HL-60/S4 treated with phorbol 12-myristate 13-acetate at 8.2 ng/mL for 4 days and 3 days (cell line): ENCODE measurements at regions not wholly inside any gene's neighbourhood (a gene's known extent, or its start where the extent isn't known, plus 50 kb on each side); places are given as distances from the start of the nearest gene placed in this dataset.
"Not testable (repeated sequence)": the region's sequence is repeated elsewhere in the genome, so short reads cannot be mapped to it uniquely, and the experiment has no call there.

ENCODE experiments used
- in situ Hi-C: fragments of 300-500 bp; cut with MboI; formaldehyde crosslinking; loops from 2 replicates; pipeline ENCODE4 v1.15.0; 2022; ENCODE audit warnings: low sequenced_read_pairs

DNA sequence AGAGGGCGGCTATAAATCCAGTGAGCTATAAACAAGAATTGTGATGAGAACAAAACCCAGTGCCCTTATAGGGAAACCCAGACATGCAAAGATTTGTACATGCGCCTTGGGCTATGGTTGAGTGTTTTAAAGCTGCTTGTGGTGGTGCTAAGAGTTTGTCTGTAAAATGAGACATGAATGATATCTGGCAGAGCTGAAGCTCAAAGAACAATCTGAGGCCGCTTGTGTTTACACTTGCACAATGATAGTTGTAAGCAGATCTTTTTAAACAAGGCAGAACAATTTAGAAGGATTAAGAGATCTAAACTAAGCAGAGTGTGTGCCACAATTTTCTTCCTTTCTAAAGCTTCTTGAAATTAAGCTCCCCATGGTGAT is 80.4 kb upstream of the ADAMTS5 start:
- in situ Hi-C loops, result no loop called here

DNA sequence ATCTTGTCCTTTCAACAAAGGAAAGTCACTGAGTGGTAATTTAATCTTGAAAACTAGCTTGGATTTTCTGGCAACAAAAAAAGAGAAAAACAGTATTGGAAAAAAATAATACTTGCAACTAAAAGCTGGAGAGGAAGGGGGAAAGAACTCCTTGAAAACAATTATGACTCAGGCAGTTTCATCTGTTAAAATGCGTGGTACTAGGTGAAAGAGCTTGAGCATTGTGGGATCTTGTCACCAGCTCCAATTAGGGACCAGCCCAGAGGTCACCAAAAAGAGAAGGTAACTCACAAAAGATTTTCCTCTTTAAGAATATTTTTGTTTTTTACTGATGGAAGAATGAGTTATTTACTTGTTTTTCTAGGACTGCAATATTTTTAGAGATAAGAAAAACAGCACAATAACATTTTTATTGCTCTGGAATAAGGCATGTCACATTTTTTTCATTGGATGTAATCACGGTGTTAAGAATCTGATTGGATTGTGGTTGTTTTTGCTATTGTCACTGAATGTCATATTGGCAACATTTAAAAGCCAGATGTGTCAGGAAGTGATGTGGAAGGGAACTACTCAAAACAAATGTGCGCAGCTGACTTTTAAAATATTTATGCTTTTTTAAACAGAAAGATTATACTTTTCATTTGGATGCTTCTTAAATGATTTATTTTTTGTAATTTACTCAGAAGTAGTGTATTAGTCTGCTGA is 78.5 kb upstream of the ADAMTS5 start:
- in situ Hi-C loops, result no loop called here

DNA sequence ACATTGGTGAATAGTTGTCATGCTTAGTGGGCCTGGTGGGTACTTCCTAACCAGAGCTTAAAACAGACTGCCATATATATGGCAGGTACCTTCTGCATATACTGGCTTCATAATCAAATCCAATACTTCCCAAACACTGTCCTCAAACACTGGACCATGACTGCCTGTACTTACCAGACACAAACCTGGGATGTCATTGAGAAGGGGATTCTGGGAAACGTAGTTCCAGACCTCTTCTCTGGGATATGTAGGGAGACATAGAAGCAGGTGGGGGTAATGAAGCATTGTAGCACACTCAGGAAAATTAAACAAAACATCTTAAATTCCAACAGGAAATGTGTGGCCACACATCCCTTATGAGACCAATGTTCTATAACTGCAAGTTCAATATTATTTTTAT is 76.5 kb upstream of the ADAMTS5 start:
- in situ Hi-C loops, result no loop called here

DNA sequence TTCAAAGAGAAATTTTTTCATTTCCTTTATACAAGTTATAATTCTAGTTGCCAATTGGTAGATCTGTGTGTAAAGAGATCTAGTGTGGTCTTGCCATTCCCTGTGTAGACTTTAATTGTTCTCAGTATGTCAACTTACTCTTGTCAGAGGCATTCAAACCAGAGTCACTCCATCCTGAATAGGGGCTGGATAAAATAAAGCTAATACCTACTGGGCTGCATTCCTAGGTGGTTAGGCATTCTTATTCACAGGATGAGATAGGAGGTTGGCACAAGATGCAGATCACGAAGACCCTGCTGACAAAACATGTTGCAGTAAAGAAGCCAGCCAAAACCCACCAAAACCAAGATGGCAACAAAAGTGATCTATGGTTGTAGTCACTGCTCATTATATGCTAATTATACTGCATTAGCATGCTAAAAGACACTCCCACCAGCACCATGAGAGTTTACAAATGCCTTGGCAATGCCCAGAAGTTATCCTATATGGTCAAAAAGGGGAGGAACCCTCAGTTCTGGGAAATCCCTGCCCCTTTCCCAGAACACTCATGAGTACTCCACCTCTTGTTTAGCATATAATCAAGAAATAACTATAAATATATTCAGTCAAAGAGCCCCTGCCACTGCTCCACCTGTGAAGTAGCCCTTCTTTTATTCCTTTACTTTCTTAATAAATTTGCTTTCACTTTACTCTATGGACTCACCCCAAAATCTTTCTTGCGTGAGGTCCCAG is 74.0 kb upstream of the ADAMTS5 start:
- in situ Hi-C loops, result no loop called here

DNA sequence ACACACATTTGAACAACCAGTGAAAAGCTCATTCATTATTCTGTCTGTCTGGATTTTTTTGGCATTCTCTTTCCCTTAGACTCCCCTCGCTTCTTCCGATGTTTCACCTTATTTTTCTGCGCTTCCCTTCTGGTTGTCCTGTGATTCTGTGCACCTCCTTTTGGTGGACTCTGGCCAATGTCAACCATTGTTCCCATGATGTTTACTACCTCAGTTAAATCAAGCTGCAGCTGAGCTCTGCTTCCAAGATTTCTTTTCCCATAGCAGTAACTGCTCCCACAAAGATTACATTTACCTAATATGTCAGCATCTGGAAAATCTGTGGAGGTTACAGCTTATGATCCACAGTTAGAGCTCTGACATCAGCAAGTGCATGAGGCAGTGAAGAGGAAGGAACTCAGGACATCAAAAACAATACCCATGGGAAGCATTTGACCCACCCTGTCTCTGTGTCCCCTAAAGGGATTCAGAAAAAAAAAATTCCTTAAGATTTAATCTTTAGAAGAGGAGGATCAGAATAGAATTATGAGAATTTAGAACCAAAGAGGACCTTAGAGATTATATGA is 69.9 kb upstream of the ADAMTS5 start:
- in situ Hi-C loops, result no loop called here

DNA sequence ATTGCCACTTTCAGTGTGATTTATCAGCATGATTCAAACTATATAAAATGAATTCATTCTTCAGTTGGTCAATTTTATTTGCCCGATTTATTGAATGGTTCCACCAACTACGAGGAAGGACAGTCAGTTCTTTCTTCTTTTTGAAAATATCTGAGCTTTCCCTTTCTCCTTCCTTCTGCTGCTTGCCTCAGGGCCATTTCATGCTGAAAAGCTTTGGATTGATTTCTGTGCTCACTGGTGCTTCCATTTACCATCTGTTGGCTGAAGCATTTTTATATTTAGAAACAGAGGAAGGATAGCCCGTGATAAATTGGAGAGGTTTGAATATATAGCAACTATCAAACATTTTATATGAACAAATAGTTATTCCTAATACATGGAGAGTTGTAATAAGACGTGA is 68.9 kb upstream of the ADAMTS5 start:
- in situ Hi-C loops, result no loop called here

DNA sequence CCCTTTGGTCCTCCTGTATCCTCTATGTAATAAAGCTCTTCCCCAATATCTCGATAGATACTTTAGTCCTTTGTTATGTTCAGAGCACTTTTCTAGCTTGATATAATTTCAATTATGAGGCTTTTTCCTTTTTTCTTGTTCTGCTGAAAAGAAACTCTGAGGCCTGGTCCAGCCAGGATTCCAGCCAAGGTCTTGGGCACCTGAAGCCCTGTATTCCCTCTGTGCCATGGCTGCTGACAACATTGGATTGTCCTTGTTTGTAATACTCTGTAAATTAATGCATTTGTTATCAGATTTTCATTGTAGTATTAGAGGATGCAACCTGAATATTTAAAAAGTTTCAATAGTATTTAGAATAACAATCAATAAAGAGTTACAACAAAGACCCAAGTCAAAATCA is 67.9 kb upstream of the ADAMTS5 start:
- in situ Hi-C loops, result no loop called here

DNA sequence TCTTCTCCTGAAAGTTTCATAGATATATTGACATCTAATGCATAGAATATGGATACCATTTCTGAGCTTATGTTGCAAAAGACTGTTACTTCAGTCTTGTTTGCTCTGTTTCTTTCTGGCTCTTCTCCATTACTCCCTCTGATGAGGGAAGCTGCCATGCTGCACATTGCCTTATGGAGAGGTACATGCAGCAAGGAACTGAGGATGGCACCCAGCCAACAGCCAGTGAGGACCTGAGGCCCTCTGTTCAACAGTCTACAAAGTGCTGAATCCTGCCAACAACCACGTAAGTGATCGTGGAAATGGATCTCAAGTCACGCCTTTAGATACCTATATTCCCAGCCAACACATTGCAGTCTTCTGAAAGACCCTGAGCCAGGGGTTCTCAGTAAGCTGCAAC is 66.6 kb upstream of the ADAMTS5 start:
- in situ Hi-C loops, result no loop called here

DNA sequence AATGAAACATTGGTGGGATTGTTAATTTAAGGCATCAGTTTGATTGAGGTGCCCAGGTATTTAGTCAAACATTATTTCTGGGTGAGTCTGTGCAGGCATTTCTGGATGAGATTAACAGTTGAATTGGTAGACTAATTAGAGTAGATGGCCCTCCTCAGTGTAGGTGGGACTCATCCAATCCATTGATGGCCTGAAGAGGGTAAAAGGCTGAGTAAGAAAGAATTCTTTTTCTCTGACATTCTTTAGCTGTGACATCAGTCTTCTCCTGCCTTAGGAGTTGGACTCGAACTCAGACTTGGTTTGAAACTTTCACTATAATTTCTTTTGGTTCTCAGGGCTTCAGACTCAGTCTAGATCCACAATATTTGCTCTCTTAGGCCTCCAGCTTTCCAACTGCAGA is 59.6 kb upstream of the ADAMTS5 start:
- in situ Hi-C loops, result no loop called here

DNA sequence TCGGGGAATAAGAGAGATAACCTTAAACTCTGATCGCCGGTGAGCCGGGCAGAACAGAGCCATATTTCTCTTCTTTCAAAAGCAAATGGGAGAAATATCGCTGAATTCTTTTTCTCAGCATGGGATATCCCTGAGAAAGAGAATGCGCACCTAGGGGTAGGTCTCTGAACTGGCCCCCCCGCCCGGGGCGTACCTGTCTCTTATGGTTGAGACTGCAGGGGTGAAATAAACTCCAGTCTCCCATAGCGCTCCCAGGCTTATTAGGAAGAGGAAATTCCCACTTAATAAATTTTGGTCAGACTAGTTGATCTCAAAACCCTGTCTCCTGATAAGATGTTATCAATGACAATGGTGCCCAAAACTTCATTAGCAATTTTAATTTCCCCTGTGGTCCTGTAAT is 58.8 kb upstream of the ADAMTS5 start:
- in situ Hi-C loops, result not testable (repeated sequence)

DNA sequence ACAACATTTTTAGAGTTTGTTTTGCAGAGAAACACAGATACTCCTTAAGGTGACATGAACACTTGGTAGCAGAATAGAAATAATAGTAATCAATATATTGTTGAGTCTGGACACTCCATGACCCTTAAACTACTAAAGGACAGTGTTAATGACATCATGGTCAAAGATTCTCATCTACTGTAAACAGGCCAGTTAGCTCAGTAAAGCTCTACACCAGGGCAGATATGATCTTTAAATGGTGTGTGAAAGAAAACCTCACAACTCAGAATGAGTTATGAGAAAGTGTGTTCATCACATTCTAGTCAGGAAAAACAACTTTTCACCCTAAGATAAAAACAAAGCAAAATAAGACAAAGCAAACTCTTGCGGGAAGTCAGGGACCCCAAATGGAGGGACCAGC is 58.1 kb upstream of the ADAMTS5 start:
- in situ Hi-C loops, result no loop called here

DNA sequence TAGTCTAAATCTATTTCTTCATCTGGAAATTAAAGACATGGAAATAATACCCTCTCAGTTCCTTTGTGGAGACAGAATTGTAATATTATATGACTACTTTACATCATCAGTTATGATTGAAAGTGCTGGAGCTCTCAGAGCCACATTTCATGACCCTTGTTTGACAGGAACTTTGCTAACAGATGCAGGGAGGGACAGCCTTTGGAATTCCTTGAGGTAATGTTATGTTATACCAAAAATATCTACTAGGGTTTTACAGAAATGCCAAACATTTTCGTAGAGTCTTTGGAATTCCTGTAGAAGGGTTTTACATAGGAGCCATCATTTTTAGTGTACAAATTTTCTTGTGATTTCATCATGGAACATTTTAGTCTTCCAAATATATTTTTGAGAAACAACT is 57.4 kb upstream of the ADAMTS5 start:
- in situ Hi-C loops, result no loop called here

DNA sequence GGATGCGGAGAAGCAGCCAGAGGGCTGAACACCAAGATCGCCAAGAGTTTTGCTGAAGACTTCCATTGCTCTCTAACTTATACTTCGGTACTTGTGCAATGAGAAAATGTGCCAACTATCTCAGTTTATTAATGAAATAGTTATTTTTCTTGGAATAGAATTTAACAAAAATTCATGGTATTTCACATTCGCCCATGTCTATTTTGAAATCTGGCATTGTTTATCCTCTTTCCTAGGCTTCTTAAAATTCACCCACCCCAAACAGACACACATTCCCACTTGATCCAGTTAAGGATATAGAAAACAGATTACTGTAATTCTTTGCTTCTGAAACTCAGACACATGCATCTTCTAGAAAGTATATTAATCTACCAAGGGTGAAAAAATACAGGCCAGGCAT is 56.3 kb upstream of the ADAMTS5 start:
- in situ Hi-C loops, result no loop called here

DNA sequence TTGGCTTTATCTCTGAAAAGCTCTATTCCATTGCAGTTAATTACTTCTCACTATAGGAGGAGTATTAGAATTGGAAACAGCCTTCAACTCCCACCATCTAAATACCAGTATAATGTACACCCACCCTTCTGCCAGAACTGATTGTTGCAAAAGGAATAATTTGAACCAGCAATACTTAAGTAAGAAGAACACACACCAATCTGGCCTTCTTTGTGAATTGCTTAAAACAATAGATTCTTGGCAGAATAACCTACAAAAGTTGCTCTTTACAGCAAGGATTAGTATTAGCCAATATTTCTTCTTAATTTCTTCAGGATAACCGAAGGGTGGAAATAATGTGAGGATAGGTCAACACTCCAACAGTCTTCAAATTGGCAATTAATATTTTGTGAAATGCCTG is 54.9 kb upstream of the ADAMTS5 start:
- in situ Hi-C loops, result no loop called here

DNA sequence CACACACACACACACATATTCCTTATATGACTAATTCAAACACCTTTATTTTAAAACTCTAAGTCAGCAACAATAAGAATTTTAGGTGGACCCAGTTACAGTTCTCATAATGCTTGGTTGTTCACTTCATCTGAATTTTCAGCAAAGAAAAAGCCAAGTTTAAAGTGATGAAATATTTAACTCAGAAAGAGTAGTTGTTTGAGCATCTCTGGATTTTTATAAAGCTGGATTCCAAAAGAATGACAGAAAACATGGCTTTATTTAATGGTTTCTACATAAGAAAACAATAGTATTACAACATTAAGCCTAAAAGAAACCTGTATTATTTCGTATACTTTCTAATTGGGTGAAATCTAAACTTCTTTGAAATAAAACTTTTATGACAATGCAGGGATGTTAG is 54.2 kb upstream of the ADAMTS5 start:
- in situ Hi-C loops, result no loop called here

DNA sequence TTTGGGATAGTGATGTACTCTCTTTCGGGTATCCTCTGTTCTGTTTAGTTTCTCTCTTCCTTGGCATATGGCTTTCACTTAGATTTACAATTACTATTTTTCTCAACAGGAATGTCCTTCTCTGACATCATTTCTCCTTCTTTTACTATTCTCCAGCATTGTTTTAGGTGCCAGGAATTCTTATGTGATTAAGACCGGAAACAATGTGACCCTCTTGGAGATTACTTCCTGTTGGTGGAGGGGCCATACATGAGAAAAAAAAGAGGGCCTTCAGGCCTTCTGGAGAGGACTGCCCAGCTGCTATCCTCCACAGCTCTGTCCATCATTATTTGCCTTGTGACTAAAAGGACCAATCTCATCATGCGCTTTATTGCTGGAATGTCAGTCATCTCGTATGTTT is 50.4 kb upstream of the ADAMTS5 start:
- in situ Hi-C loops, result no loop called here
